Suprapubic skin (tissue), 4 donors: ENCODE measurements at regions not wholly inside any gene's neighbourhood (a gene's known extent, or its start where the extent isn't known, plus 50 kb on each side); places are given as distances from the start of the nearest gene placed in this dataset.

Experiments used
- DNase-seq, 2 donors: peaks; one replicate each; pipeline ENCODE4 v3.0.0-alpha.2; 2019; ENCODE audit warnings: low spot score in 2 of 2
- H3K27ac ChIP-seq: fragments of 200-600 bp; sonication (generic); one replicate; pipeline ENCODE4 v1.5.1; 2019
- H3K27me3 ChIP-seq: fragments of 200-600 bp; sonication (generic); one replicate; pipeline ENCODE4 v1.5.1; 2019
- H3K36me3 ChIP-seq: fragments of 200-600 bp; sonication (generic); one replicate; pipeline ENCODE4 v1.5.1; 2019
- H3K4me1 ChIP-seq: fragments of 200-600 bp; sonication (generic); one replicate; pipeline ENCODE4 v1.5.1; 2019
- H3K4me3 ChIP-seq: fragments of 200-600 bp; sonication (generic); one replicate; pipeline ENCODE4 v1.5.1; 2019; ENCODE audit warnings: mild to moderate bottlenecking
- H3K9me3 ChIP-seq: fragments of 200-600 bp; sonication (generic); one replicate; pipeline ENCODE4 v1.5.1; 2019
- CTCF ChIP-seq, 2 donors: fragments of 200-600 bp in 1 of 2; fragments of 450-650 bp in 1 of 2; sonication (generic) in 1 of 2; IDR thresholded peaks; one replicate each; pipeline ENCODE4 v1.5.1; 2016 to 2019; ENCODE audit warnings: antibody characterized with exemption in 2 of 2, mild to moderate bottlenecking in 1 of 2, moderate library complexity in 1 of 2
- EP300 ChIP-seq: sonication (generic); formaldehyde crosslinking; IDR thresholded peaks from one replicate; pipeline ENCODE4 v1.6.1; 2017; ENCODE audit warnings: antibody characterized with exemption
- POLR2A ChIP-seq, 2 donors: fragments of 450-650 bp; IDR thresholded peaks; one replicate each; pipeline ENCODE4 v1.6.1; 2017; ENCODE audit warnings: antibody characterized with exemption in 2 of 2, mild to moderate bottlenecking in 2 of 2, moderate library complexity in 2 of 2
- POLR2AphosphoS5 ChIP-seq, 3 donors: sonication (generic); formaldehyde crosslinking; IDR thresholded peaks; one replicate each; pipeline ENCODE4 v1.6.1; 2017; ENCODE audit warnings: antibody characterized with exemption in 3 of 3
- WGBS: methylation state at CpG from one replicate; pipeline ENCODE4 v1.1.5; 2018; 5-methylcytosine and 5-hydroxymethylcytosine counted together

- Histone ChIP-seq H3K27me3 (peaks cover 31% of the 10 kb centered on the region), H3K4me1 (peaks cover 26% of the 10 kb centered on the region), H3K27ac (no peak overlapping the region), H3K36me3 (no peaks in the 10 kb centered on the region), H3K9me3 (no peaks in the 10 kb centered on the region), H3K4me3 (no peak overlapping the region)
- peak in 1 of 2 donors; percentile 15 for DNase-seq
- no peak for TF ChIP-seq CTCF (IDR thresholded peaks at IDR 0.05)
- no peak for TF ChIP-seq POLR2A (IDR thresholded peaks at IDR 0.05)
- no peak for TF ChIP-seq POLR2AphosphoS5 (IDR thresholded peaks at IDR 0.05)
- TF ChIP-seq EP300, result no peak
- 87% methylated on average over 4 of the region's 4 CpGs for WGBS
Observed at GRCh38 chr3:127136706-127137105, 56.2 kb upstream of the PRR23E start.

GRCh38 chr3:127137113-127137512 lies 55.8 kb upstream of the PRR23E start:
- no peak overlapping the region for H3K27ac ChIP-seq
- TF ChIP-seq POLR2AphosphoS5 (IDR thresholded peaks at IDR 0.05) (no peak), EP300 (no peak), POLR2A (IDR thresholded peaks at IDR 0.05) (no peak), CTCF (IDR thresholded peaks at IDR 0.05) (no peak)
- 77% methylated on average over 8 of the region's 8 CpGs for WGBS
- DNase-seq, result no peak
- peaks cover 31% of the 10 kb centered on the region for H3K27me3 ChIP-seq
- H3K4me1 ChIP-seq, result peaks cover 26% of the 10 kb centered on the region
- H3K9me3 ChIP-seq, result no peaks in the 10 kb centered on the region
- H3K36me3 ChIP-seq, result no peaks in the 10 kb centered on the region
- H3K4me3 ChIP-seq, result no peak overlapping the region

- Histone ChIP-seq H3K27ac (no peak overlapping the region), H3K9me3 (no peaks in the 10 kb centered on the region), H3K36me3 (no peaks in the 10 kb centered on the region), H3K27me3 (peaks cover 22% of the 10 kb centered on the region), H3K4me3 (no peak overlapping the region), H3K4me1 (peaks cover 26% of the 10 kb centered on the region)
- peak in 1 of 2 donors; percentile 32 for DNase-seq
- TF ChIP-seq POLR2A (IDR thresholded peaks at IDR 0.05), result no peak
- no peak for TF ChIP-seq POLR2AphosphoS5 (IDR thresholded peaks at IDR 0.05)
- TF ChIP-seq CTCF (IDR thresholded peaks at IDR 0.05), result no peak
- no peak for TF ChIP-seq EP300
- WGBS, result 90% methylated on average over 4 of the region's 11 CpGs
Observed at GRCh38 chr3:127137757-127138536, 55.0 kb upstream of the PRR23E start.

GRCh38 chr3:127139601-127140500 lies 53.1 kb upstream of the PRR23E start:
- Histone ChIP-seq H3K36me3 (no peaks in the 10 kb centered on the region), H3K4me1 (peaks cover 18% of the 10 kb centered on the region), H3K9me3 (no peaks in the 10 kb centered on the region), H3K4me3 (no peak overlapping the region), H3K27me3 (peaks cover 5% of the 10 kb centered on the region), H3K27ac (no peak overlapping the region)
- whole genome bisulfite sequencing, result 90% methylated on average over 14 of the region's 17 CpGs
- peak in 1 of 2 donors; percentile 38 for DNase-seq
- no peak for TF ChIP-seq POLR2A (IDR thresholded peaks at IDR 0.05)
- no peak for TF ChIP-seq EP300
- TF ChIP-seq CTCF (IDR thresholded peaks at IDR 0.05), result no peak
- TF ChIP-seq POLR2AphosphoS5 (IDR thresholded peaks at IDR 0.05), result no peak
